HTR-8/SVneo (cell line): ENCODE measurements at regions not wholly inside any gene's neighbourhood (a gene's known extent, or its start where the extent isn't known, plus 50 kb on each side); places are given as distances from the start of the nearest gene placed in this dataset.

Experiments
- DNase-seq: peaks from one replicate; pipeline ENCODE4 v3.0.0; 2011; ENCODE audit warnings: low spot score, mixed read lengths; ENCODE audit not compliant: insufficient read length
- FAIRE-seq: peaks from 2 replicates; lab custom pipeline; 2011; peaks lifted over from hg19 to GRCh38; lab: Jason Lieb, UNC

GRCh38 chr6:103081126-103081525, 1687.6 kb downstream of the GRIK2 start:
- DNase-seq (no peak), FAIRE-seq (no peak)

- no peak for FAIRE-seq
These were observed 1687.0 kb downstream of the GRIK2 start for GRCh38 chr6:103080497-103080896.

GRCh38 chr6:103079867-103080266, 1686.4 kb downstream of the GRIK2 start:
- DNase-seq (no peak), FAIRE-seq (no peak)

More at GRCh38 chr6:103080497-103080896, 1687.0 kb downstream of the GRIK2 start:
- no peak for DNase-seq

GRCh38 chr6:103062136-103062535, 1668.6 kb downstream of the GRIK2 start:
- FAIRE-seq (no peak), DNase-seq (no peak)

- no peak for FAIRE-seq
- no peak for DNase-seq
These were observed 1654.1 kb downstream of the GRIK2 start for GRCh38 chr6:103047567-103047966.

GRCh38 chr6:103042336-103042735, 1648.8 kb downstream of the GRIK2 start:
- no peak for FAIRE-seq
- DNase-seq = no peak

GRCh38 chr6:103036846-103037245, 1643.3 kb downstream of the GRIK2 start:
- FAIRE-seq (no peak), DNase-seq (no peak)

GRCh38 chr6:103027271-103027931, 1633.9 kb downstream of the GRIK2 start:
- DNase-seq (no peak), FAIRE-seq (no peak)

- FAIRE-seq (no peak), DNase-seq (no peak)
These were observed 1624.9 kb downstream of the GRIK2 start for GRCh38 chr6:103018426-103018825.

GRCh38 chr6:103017878-103018277, 1624.4 kb downstream of the GRIK2 start:
- DNase-seq (no peak), FAIRE-seq (no peak)

- DNase-seq (no peak), FAIRE-seq (no peak)
These were observed 1618.1 kb downstream of the GRIK2 start for GRCh38 chr6:103011605-103012004.

GRCh38 chr6:103002282-103002681, 1608.8 kb downstream of the GRIK2 start:
- DNase-seq (no peak), FAIRE-seq (no peak)

GRCh38 chr6:103001724-103002123, 1608.2 kb downstream of the GRIK2 start:
- DNase-seq (no peak), FAIRE-seq (no peak)

GRCh38 chr6:103000688-103001087, 1607.2 kb downstream of the GRIK2 start:
- no peak for DNase-seq
- no peak for FAIRE-seq

GRCh38 chr6:102995491-102995890, 1602.0 kb downstream of the GRIK2 start:
- FAIRE-seq (no peak), DNase-seq (no peak)

GRCh38 chr6:102994866-102995265, 1601.4 kb downstream of the GRIK2 start:
- no peak for DNase-seq
- no peak for FAIRE-seq

GRCh38 chr6:102986086-102986485, 1592.6 kb downstream of the GRIK2 start:
- DNase-seq = no peak
- no peak for FAIRE-seq

- DNase-seq (no peak), FAIRE-seq (no peak)
These were observed 1590.8 kb downstream of the GRIK2 start for GRCh38 chr6:102984357-102984756.

GRCh38 chr6:102981490-102982015, 1588.0 kb downstream of the GRIK2 start:
- FAIRE-seq (no peak), DNase-seq (no peak)

- FAIRE-seq = no peak
These were observed 1587.4 kb downstream of the GRIK2 start for GRCh38 chr6:102980951-102981350.

GRCh38 chr6:102961902-102962301, 1568.4 kb downstream of the GRIK2 start:
- no peak for DNase-seq
- FAIRE-seq = no peak

More at GRCh38 chr6:102980951-102981350, 1587.4 kb downstream of the GRIK2 start:
- DNase-seq = no peak

- no peak for FAIRE-seq
- peak; percentile 1 for DNase-seq
These were observed 1557.5 kb downstream of the GRIK2 start for GRCh38 chr6:102950967-102951366.
